HepG2 (cell line): ENCODE measurements at regions not wholly inside any gene's neighbourhood (a gene's known extent, or its start where the extent isn't known, plus 50 kb on each side); places are given as distances from the start of the nearest gene placed in this dataset.

Experiments
- ATAC-seq: fragments of 200-7000 bp; cut with Tn5 transposase; 3 replicates; pipeline ENCODE4 v1.9.1; 2020; ENCODE audit warnings: mild to moderate bottlenecking, moderate library complexity
- BruUV-seq: library from RNA; stranded (reverse); fragments of 400-500 nt; replicated peaks from 2 replicates; lab custom pipeline; 2021; lab: Mats Ljungman, UMichigan
- CTCF ChIA-PET: fragments of 300-600 bp; formaldehyde crosslinking; extraction: SDS; loops from one replicate; lab custom pipeline; 2021; ENCODE audit warnings: low total read pairs, inconsistent platforms, low intra/inter-chr PET ratio; lab: Yijun Ruan, JAX
- POLR2A ChIA-PET: fragments of 350-600 bp; sonication (Branson Sonifier 250); formaldehyde crosslinking; loops from one replicate; lab custom pipeline; 2020; ENCODE audit warnings: antibody characterized with exemption, inconsistent platforms; lab: Yijun Ruan, JAX
- DNase-seq: peaks from one replicate; pipeline ENCODE4 v3.0.0-alpha.2; 2015; ENCODE audit warnings: low spot score
- FAIRE-seq: peaks from 3 replicates; lab custom pipeline; 2011; peaks lifted over from hg19 to GRCh38; lab: Jason Lieb, UNC
- H2AFZ ChIP-seq: one replicate; pipeline ENCODE4 v1.6.1; 2011; ENCODE audit warnings: low read length, inconsistent platforms
- H3K27ac ChIP-seq: fragments of 300-600 bp; 3 replicates; pipeline ENCODE4 v1.8.0; 2011; ENCODE audit warnings: mixed run types, mild to moderate bottlenecking, mixed read lengths, low read length, inconsistent platforms; ENCODE audit not compliant: insufficient read depth; ENCODE audit errors: extremely low read length
- H3K27me3 ChIP-seq, 2 experiments: fragments of 200-600 bp in 1 of 2; 2 replicates in 1 of 2; 3 replicates in 1 of 2; pipeline versions ENCODE4 v1.6.0 to v1.8.0; 2011; ENCODE audit warnings: low read length in 2 of 2, mild to moderate bottlenecking in 2 of 2, moderate library complexity in 2 of 2, inconsistent platforms in 1 of 2; ENCODE audit not compliant: insufficient read depth in 2 of 2, control insufficient read depth in 1 of 2
- H3K36me3 ChIP-seq, 2 experiments: fragments of 200-600 bp in 1 of 2; replicated peaks in 1 of 2; 2 replicates in 1 of 2; 3 replicates in 1 of 2; pipeline versions ENCODE4 v1.5.1 to v1.8.0; 2011; ENCODE audit warnings: low read length in 2 of 2, inconsistent platforms in 1 of 2; ENCODE audit not compliant: insufficient read depth in 2 of 2, control insufficient read depth in 1 of 2
- H3K4me1 ChIP-seq: 2 replicates; pipeline ENCODE4 v1.5.1; 2012; ENCODE audit warnings: low read length, inconsistent platforms; ENCODE audit not compliant: insufficient read depth
- H3K4me2 ChIP-seq: 2 replicates; pipeline ENCODE4 v1.6.0; 2011; ENCODE audit warnings: low read depth, low read length, inconsistent platforms
- H3K4me3 ChIP-seq, 3 experiments: fragments of 200-600 bp in 1 of 3; sonication (generic), shearing (Covaris generic) in 1 of 3; replicated peaks in 1 of 3; 2 replicates each; pipeline ENCODE4 v1.5.1; 2011 to 2016; ENCODE audit warnings: low read length in 3 of 3, inconsistent platforms in 2 of 3, low read depth in 2 of 3, mild to moderate bottlenecking in 2 of 3, control low read depth in 1 of 3, mixed read lengths in 1 of 3; ENCODE audit not compliant: insufficient read depth in 1 of 3
- H3K79me2 ChIP-seq: one replicate; pipeline ENCODE4 v1.6.1; 2011; ENCODE audit warnings: low read length, inconsistent platforms; ENCODE audit not compliant: insufficient read depth
- H3K9ac ChIP-seq: 2 replicates; pipeline ENCODE4 v1.6.0; 2011; ENCODE audit warnings: mild to moderate bottlenecking, low read depth, low read length, inconsistent platforms; ENCODE audit not compliant: insufficient read depth
- H3K9me3 ChIP-seq: 2 replicates; pipeline ENCODE4 v1.5.1; 2012; ENCODE audit warnings: mild to moderate bottlenecking, low read length
- H4K20me1 ChIP-seq: 2 replicates; pipeline ENCODE4 v1.6.0; 2011; ENCODE audit warnings: inconsistent platforms, mild to moderate bottlenecking, low read length, moderate library complexity; ENCODE audit not compliant: insufficient read depth
- POLR2G ChIP-seq: fragments of 200-400 bp; formaldehyde crosslinking; IDR thresholded peaks from 2 replicates; pipeline ENCODE4 v1.6.1; 2018; ENCODE audit warnings: mild to moderate bottlenecking, low read depth, low read length, moderate library complexity
- REPIN1 ChIP-seq: sonication (generic); formaldehyde crosslinking; IDR thresholded peaks from 2 replicates; pipeline ENCODE4 v1.8.0; 2022; ENCODE audit warnings: missing genetic modification reagents, low read depth, mild to moderate bottlenecking, borderline replicate concordance
- RNF2 ChIP-seq: fragments of 450-650 bp; conservative IDR thresholded peaks from 2 replicates; pipeline ENCODE4 v1.6.1; 2016; ENCODE audit warnings: low read depth
- ZNF251 ChIP-seq: sonication (generic); formaldehyde crosslinking; IDR thresholded peaks from 2 replicates; pipeline ENCODE4 v1.9.0; 2021; ENCODE audit warnings: mild to moderate bottlenecking, missing genetic modification reagents
- ZNF777 ChIP-seq: sonication (generic); formaldehyde crosslinking; IDR thresholded peaks from 2 replicates; pipeline ENCODE4 v1.4.0; 2020; ENCODE audit warnings: missing genetic modification reagents
- WGBS: methylation state at CpG from one replicate; pipeline ENCODE4 v1.1.6; 2017; ENCODE audit warnings: low lambda C conversion rate; 5-methylcytosine and 5-hydroxymethylcytosine counted together
- in situ Hi-C: cut with HindIII; loops from 2 replicates; pipeline ENCODE4 v1.10.0; 2017; ENCODE audit warnings: low pct_unique_long_range_greater_than_20kb; ENCODE audit not compliant: extremely low pct_ligation_motif_present
- intact Hi-C: fragments of 100-400 bp; cut with micrococcal nuclease; formaldehyde crosslinking; loops from one replicate; pipeline ENCODE4 v1.10.0; 2022; ENCODE audit not compliant: unreplicated experiment
- TF ChIP-seq, protein P1 (sequence below): sonication (generic); formaldehyde crosslinking; IDR thresholded peaks from 2 replicates; pipeline ENCODE4 v1.5.0; 2020; ENCODE audit warnings: mild to moderate bottlenecking, missing genetic modification reagents
- TF ChIP-seq, protein P2 (sequence below): IDR thresholded peaks from 2 replicates; pipeline ENCODE4 v1.6.1; 2016; ENCODE audit warnings: missing biosample characterization, missing genetic modification reagents, low read depth

DNA sequence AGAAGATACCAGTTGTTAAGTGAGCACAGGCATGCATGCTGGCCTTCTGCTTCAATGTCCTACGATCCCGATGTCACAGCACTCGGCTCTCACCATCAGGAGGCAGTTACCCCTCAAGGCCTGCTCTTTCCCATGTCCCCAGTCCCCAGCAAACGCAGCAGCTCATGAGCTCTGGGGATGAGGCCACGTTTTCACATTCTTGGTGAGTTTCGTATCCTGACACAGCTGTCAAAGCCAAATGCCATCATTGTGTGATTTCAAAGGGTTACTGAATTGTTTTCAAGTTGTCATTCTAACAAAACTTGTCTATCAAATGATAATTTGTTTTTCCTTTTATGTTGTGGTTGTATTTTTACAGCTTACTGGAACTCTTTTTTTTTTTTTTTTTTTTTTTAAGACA, 226.9 kb upstream of the KCNG1 start:
- no TSS peak for BruUV-seq
- FAIRE-seq: no peak
- Histone ChIP-seq H3K9ac (no peak overlapping the region), H3K36me3 (no peaks in the 10 kb centered on the region), H3K27me3 (peaks cover 4 to 26% of the 10 kb centered on the region in 2 experiments; a peak in 3 of 5 replicates), H3K27ac (no peak overlapping the region), H3K4me2 (no peak overlapping the region), H3K79me2 (no peaks in the 10 kb centered on the region), H3K9me3 (no peaks in the 10 kb centered on the region), H3K4me3 (no peak overlapping the region), H4K20me1 (no peaks in the 10 kb centered on the region), H2AFZ (no peak overlapping the region), H3K4me1 (no peaks in the 10 kb centered on the region)
- WGBS: 2% methylated on average over 6 of the region's 6 CpGs
- in situ Hi-C loops (no loop called here), intact Hi-C loops (no loop called here)
- ChIA-PET POLR2A (no interaction called here), CTCF (no interaction called here)
- no peak for DNase-seq
- TF ChIP-seq POLR2G: no peak
- TF ChIP-seq ZNF251 (CRISPR knock-in tag): no peak
- TF ChIP-seq, protein P1, sequence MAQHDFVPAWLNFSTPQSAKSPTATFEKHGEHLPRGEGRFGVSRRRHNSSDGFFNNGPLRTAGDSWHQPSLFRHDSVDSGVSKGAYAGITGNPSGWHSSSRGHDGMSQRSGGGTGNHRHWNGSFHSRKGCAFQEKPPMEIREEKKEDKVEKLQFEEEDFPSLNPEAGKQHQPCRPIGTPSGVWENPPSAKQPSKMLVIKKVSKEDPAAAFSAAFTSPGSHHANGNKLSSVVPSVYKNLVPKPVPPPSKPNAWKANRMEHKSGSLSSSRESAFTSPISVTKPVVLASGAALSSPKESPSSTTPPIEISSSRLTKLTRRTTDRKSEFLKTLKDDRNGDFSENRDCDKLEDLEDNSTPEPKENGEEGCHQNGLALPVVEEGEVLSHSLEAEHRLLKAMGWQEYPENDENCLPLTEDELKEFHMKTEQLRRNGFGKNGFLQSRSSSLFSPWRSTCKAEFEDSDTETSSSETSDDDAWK (CRISPR knock-in tag): no peak
- TF ChIP-seq ZNF777 (CRISPR knock-in tag): no peak
- TF ChIP-seq, protein P2, sequence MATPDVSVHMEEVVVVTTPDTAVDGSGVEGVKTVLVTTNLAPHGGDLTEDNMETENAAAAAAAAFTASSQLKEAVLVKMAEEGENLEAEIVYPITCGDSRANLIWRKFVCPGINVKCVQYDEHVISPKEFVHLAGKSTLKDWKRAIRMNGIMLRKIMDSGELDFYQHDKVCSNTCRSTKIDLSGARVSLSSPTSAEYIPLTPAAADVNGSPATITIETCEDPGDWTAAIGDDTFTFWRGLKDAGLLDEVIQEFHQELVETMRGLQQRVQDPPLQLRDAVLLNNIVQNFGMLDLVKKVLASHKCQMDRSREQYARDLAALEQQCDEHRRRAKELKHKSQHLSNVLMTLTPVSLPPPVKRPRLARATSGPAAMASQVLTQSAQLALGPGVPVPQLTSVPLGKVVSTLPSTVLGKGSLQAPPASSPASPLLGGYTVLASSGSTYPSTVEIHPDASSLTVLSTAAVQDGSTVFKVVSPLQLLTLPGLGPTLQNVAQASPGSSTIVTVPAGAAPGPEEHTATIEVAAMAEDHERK: no peak
- TF ChIP-seq RNF2: no peak
- TF ChIP-seq REPIN1 (CRISPR knock-in tag): no peak
- ATAC-seq: no peak
